Activated CD8-positive, alpha-beta memory T cell treated with anti-CD3 and anti-CD28 coated beads, Interleukin-2, amount 50 U/mL, for 24 hours (primary cell): ENCODE measurements at regions not wholly inside any gene's neighbourhood (a gene's known extent, or its start where the extent isn't known, plus 50 kb on each side); places are given as distances from the start of the nearest gene placed in this dataset.

Experiments
- DNase-seq: peaks from one replicate; pipeline ENCODE4 v3.0.0-alpha.2; 2020; ENCODE audit errors: extremely low read depth

DNA sequence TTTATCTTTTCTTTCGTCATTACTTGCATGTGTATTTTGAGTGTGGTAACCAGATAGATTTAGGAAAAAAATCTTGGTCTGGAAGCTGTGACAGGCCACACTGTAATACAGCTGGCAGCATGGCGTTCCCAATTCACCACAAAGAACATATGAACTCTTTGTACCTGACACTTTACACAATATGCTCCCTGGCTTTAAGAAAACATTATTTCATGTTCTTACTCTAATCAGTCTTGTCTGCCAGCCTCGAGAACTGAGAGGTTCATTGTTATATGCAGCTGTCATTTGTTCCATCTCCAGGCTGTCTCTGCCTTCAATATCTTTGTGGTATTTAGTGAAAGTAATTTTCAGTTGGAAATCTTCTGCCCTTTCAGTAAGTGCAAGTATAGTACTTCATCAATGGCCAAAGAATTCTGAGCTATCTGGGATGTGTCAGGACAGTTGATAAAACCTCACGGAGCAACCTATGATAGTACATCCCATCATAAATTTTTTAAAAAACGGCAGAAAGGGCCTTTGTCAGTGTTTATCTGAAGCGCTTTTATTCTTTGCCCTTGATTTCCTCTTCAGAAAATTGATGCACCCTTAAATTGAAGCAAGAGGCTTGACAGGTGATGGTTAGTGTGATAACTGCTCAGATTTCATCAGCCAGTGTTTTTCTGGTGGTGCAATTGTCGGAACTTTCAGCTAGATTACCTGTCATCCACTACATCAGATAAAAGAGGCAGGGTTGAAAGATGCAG is 146.3 kb upstream of the SP8 start:
- DNase-seq: no peak

DNA sequence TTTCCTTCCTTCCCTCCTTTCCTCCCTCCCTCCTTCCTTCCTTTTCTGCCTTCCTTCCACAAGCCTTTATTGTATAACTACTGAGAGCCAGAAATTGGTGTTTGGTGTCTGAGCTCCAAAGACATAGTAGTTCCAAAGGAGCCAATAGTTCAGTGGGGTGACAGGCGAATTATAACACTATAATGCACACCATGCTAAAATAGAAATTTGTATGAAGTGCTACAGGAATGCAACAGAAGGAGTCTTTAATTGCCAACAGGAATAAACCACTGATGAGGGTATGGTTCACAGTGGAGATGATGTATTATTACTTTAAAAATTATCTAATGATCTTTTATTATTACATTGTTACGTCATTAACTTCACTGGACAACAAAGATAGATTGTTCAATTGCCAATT is 158.8 kb upstream of the SP8 start:
- no peak for DNase-seq

DNA sequence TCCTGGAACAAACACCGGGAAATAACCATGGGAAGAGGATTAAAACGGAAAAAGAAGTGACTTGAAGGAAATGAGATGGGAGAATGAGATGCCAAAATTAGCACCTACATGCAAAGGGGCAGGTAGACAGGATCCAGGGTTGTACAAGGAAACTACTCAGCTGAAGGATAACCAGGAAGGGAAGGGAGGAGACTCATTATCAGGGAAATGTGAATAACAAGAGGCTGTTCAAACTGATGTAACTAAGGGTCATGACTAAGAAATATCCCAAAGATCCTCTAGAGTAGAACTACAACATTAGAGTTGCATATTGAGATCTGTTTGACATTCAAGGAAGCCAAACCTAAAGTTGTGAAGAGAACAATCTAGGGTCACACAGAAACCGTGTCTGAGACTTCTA is 166.2 kb upstream of the SP8 start:
- no peak for DNase-seq

DNA sequence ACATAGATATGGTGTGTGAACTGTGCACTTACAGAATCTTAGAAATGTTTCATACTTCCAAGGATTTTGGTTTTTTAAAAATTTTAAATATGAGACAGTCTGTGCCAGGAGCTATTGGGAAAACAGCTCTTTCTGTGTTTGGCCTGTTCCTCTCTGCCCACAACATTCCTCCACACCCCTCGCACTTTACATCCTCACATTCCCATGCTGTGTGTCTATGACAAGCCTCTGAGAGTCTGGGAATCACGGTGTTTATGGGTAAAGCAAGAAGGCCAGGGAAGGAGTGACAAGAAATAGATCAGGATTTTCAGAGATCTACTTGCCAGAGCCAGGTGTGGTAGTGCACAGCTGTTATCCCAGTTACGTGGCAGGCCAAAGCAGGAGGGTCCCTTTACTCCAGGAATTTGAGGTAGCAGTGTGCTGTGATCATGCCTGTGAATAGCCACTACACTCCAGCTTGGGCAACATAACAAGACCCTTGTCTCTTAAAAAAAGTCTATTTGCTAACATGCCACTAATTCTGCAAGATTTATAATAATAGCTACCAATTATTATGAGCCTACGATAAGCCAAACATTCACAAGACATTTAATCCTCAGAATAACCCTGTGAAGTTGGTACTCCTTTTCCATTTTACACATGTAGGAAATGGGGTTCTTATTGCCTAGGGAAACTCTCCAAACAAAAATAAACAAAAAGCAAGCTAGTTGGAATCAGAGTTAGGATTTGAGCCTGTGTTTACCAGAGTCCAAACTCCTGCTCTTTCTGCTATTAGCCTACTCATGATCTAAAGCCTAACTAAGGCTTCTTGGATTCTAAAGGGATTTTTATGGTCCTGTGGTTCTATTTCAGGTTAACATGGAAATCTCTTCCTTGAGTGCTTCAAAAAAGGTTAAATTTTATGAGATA is 168.3 kb upstream of the SP8 start:
- no peak for DNase-seq

DNA sequence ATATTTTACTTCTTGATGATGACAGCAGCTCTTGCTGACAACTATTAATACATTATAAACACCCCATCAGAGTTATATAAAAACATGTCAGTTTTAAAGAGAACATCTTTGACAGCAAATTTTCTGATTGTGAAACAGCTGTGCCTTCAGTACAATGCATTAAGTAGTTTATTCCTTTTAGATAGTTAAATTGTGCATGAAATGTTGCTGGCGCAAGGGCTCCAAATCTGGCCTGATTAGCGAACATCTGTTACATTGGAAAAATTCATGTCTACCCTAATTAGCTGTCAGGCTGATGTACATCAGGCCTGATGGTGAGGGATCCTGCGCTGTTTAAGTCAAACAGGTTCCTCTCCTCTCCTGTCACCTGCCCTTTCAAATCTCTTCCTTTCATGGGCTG is 171.9 kb upstream of the SP8 start:
- DNase-seq: no peak

DNA sequence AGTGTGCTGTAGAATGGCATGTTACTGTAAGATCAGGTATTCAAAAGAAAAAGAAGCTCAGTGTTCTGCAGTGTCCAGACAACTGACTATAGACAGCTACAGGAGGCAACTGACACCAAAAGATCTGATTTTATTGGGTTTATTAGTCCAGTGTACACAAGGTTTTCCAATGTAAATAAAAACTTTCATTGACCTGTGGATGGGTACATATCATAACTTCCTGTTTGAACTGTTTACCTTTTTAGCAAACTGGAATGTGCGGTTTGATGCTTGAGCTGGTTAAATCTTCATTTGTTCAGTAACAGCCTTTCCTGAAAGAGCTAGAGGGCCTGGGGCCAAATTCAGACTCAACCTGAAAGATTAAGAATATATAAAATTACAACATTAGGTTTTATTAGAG is 172.6 kb upstream of the SP8 start:
- DNase-seq: no peak

DNA sequence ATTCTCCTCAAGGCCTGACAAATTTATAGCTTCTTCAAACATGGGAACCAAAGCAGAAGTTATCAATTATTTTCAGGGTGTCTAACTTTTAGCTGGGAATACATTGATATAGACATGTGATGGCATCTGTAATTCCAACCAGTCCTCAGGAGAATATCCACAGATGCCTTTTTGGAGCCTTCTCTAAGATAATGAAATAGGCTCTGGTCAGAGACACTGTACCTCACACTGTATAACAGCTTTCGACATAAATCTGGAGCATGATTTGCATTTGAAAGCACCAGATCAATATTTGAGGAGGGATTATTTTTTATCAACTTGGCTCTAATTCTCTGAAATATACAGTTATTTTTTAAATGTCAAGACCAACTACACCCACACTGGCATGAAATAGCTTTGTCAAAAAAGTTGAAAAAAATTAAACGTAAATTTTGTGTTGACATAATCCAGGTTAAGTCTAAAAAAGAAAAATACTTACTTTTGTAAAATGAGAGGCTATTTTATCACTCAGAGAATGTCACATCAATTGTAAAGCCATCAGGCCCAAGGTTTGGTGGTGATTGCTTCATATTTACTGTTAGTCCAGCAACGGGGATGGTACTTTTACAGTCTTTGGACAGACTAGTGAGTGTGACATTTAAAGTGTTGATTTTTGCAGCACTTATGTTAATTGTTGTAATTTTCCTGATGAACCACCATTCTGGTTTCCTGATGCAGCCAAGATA is 177.0 kb upstream of the SP8 start:
- DNase-seq: no peak

DNA sequence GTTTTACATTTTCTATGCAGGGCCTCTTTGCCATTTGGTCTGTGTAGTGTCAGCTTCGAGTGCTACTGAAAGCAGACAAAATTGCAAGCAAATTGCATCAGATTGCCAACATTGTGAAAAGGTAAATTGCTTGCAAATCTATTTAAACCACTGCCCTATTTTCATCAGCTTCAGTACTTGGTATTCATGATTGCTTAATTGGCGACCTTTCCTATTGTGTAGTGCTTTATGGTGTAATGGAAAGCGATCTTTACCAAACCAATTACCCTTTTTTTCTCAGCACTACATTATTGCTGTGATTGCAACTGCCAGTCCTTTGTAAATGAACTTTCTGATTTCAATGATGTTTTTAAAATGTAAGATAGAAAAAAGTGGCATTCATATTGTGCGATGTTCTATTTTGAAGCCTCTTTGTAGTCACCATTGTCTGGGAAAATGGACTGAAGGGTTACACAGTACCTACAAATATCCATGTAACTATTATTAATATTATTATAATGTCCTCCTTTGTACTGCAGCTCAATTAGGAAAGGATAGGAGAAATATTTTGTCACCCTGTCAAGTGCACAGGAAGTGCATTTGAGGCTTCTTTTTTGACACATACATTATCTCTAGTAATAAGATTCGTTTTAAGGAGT is 177.7 kb upstream of the SP8 start:
- DNase-seq: no peak

DNA sequence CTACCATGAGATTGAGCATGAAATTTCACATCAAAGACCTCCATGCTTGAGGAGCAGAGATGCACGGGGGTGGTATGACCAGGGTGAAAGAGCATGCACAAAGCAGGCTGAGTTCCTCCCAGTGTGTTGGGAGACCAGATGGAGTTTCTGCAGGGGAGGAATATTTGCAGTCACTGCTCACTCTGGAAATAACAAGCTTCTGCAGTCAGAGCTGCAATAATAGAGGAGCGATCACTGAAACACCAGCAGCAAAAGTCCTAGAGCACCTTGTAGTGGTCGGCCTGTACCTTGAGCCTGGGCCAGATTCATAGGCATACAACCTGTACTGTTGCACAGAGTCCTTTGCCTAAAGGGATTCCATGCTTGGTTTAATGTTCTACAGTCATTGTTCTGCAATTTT is 184.5 kb upstream of the SP8 start:
- no peak for DNase-seq

DNA sequence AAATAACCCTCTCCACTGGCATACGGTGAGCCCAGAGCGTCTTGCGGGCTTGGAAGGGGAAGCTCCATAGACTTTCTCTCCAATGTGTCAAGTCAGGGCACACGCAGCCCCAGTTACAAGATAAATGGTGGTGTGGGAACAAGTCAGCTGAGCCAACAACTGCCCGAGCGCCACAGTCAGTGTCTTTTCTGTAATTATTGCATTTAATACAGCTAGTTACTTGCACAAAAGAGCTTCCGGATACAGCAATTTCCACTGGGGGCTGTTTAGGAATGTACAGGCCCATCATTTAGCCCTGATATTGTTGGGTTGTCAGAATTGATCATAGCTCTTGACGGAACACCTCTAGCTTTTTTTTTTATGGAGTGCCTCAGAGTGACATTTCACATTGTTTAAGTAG is 193.5 kb upstream of the SP8 start:
- DNase-seq: no peak

DNA sequence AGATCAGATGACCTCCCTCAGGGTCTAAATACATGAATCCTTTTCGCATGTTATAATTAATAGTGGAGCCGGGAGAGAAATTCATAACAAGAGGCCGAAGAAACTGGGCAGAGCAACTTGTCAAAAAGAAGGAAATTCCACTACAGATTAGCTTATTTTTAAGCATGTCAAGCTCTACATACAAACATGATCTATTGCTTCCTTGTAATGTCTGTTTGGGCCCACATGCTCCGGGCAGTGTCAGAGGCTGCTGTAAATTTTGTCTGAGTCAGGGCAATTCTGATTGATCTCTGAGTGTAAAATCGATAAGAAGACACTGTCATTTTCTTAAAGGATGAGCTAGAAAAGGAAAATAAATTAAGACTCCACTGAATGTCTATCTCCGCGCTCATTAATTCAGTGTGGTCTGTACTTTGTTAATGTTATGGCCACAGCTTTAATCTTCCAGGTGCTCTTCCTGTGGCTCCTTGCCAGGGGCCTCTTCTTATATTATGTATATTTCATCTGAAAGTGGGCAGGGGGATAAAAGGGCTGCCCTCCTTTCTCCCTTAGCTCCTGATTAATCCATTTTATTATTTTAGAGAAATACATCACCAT is 194.1 kb upstream of the SP8 start:
- DNase-seq: no peak

DNA sequence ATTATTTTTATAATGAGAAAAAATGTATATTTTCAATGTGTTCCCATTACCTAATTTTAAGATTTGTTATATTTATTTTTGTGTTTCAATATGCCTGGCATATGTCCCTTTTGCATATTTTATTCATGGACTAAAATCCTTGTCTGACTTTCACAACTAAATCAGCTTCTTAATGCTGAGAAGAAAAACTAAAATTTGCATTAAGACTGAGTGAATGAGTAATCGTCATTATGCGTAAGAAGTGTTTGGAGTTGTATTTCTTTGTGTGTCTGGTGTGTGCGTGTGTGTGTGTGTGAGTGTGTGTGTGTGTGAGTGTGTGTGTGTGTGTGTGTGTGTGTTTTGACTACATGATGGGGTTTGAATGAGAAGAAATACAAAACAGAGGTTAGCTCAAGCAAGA is 201.7 kb upstream of the SP8 start:
- no peak for DNase-seq

DNA sequence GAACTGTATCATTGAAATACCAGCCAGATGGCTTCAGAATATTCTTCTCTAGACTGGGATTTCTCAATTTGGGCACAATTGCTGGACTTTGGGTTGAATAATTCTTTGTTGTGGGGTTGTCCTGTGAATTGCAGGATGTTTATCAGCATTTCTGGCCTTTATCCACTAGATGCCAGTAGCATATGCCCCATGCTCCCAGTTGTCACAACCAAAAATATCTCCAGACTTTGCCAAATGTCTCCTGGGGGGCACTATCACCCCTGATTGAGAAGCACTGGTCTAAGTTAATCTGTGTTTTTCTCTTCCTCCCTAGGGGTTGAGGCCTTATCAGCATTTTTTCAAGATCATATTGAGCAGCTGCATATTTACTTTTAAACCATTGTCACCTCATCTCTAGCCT is 204.9 kb upstream of the SP8 start:
- DNase-seq: no peak

DNA sequence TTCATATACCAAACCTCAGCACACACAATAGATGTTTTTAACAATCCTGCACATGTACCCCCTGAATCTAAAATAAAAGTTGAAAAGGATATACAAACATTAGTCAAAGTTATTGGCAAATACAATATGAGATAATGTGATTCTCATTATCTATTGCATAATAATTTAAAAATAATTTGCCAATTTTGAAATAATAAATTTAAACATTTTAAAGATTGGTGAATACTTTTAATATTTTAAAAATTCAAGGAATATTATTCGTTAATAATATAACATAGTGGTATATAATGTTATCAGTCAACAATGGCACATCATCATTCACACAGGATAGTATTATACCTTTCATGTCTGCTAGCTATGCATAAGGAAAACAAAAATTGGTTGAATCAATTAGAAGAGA is 207.0 kb upstream of the SP8 start:
- no peak for DNase-seq

DNA sequence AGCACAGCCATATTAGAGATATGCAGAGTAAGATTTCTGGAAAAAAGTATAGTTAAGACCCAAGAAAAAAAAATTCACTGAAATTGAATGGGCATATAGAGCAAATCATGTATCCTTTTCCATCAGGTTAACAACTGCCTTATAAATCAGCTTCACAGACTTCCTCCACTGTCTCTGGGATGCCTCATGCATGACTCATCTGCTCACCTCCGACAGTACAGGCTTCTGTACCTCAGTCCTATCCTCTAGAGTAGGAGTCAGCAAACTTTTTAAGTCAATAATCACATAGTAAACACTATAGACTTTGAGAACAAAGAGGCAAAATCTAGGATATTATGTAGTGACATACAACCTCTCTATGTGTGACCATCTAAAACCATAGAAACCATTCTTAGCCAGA is 211.6 kb upstream of the SP8 start:
- no peak for DNase-seq

DNA sequence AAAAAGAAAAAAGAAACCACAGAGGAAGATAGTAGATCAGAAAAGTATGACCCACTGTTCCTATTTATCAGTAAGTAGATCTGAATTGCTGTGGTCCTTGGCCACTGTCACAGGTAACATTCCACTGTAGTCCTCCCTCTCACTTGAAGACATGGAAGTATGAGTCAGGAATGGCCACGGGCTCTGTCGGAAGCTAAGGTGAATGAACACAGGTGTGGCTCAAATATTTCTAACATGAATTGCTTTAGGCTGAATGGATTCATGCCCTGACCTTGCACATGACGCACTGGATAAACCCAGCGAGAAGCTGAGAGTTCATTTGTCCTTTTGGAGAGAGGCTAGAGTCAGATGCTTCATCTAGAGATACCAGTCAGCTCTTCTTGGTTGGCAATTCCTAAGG is 224.5 kb upstream of the SP8 start:
- no peak for DNase-seq

DNA sequence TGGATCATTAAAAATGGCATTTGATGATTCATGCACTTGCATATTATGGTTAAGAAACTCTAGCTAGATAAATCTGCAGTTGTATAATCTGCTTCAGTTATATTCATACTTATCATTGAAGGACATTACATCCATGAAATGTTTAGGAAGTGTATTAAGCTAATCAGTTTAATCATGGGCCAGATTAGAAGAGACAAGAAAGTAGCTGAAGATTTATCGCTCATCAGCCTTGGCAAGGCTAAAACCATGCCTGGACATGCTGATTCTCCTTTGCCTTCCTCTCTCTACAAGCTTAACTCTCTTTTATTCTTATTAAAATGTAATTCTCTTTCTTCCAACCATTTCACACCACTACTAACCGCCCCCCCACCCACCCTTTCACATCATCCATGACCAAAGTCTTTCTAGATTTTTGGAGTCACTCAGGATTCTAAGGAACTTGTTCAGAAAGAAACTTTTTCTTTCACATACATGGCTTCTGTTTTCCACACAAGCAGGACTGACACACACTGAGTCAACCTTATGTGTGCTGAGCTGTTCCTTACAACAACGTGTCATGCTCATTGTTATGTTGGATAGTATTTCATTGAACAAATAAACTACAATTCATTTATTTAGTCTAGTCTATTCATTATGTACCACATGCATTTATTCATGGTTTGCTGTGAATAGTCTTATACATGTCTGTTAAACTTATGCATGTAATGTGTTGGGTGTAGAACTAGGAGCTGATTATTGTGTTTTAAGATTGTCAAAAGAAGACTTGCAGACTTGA is 227.3 kb upstream of the SP8 start:
- no peak for DNase-seq

DNA sequence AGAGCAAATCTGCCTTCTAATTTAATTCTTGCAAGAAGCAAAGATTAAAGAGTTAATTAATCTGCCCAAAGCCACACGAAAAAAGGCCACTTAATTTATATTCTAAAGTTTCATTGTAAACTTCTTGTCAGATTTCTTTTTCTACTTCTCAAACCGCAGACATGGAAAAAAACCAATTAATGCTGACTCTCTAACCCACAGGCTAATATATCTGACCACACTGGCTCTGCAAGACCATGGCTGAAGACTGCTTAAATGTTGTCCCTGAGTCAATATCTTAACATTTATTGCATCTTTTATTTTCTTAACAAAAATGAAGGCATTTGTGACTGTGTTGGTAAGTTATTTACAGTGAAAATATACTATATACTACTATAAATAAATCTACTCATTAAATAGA is 234.0 kb upstream of the SP8 start:
- DNase-seq: no peak

DNA sequence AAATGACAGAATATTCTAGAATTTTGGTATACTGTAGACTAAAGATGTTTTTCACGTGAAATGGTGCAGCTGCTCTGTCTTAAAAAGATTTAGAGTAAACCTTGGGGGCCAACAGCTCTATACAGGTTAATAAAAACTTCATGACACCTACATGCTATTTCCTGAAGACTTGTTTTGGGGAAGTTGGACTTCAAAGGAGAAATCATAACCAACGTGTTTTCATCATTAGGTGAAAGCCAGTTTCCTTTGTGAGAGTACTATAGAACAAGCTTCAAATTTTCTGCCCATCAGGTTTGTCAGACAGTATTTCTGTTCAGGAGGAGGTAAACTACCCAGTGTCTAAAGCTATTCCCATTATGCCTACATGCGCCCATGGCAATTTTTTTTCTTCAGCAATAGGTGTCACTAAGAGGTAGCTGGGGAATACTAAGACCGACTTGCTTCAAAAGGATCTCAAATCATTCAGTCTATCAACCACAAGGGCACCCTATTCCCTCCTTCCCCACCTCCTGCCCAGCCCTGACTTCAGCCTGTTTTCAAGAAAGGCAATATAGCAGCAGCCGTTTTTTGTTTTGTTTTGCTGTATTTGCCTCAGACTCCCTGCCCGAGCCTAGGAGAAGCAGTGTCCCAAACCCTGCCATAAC is 237.3 kb upstream of the SP8 start:
- DNase-seq: no peak

DNA sequence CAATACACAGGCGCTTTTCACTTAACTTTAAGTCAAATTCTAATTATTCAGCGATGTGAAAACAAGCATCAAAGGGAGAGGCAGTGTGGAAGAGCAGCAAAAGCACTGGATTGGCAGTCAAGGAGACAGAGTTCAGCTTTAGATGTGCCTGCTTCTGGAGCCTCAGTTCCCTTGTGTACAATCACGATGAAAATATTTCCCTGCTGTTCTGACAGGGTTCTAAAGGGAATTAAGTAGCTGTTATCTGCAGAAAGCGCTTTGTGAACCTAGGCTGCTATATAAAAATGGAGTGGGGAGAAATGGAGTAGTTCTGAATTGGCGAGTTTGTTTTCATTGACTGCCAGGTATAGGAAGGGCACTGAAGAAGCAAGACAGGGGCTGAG is 237.8 kb upstream of the SP8 start:
- DNase-seq: no peak

DNA sequence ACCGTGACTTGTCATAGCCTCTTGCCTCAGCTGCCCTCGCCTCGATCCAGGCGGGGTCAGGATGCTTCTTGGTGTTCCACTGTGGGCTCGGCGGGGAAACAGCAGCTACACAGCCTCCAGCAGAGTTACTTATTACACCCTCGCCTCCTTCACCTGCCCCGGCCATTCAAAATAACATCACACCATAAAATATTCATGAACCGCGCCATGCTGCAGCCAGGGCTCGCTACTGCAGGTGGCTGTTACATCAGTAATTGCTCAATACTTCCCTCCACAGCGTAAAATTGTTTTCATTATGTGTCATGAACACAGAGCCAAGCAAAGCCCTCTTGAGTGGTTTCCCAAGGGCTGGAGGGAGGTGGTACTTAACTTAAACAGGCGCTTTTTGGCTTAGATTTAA is 241.5 kb upstream of the SP8 start:
- no peak for DNase-seq
